ENCODE measurements at regions not wholly inside any gene's neighbourhood (a gene's known extent, or its start where the extent isn't known, plus 50 kb on each side); places are given as distances from the start of the nearest gene placed in this dataset.

- Histone ChIP-seq H3K9me3 (ENCODE audit: low read depth) (no peaks in the 10 kb centered on the region), H3K27me3 (no peaks in the 10 kb centered on the region), H3K79me2 (ENCODE audit: low read depth) (no peaks in the 10 kb centered on the region), H3K9ac (no peak overlapping the region), H3K4me3 (no peak overlapping the region), H3K4me2 (no peak overlapping the region), H3K27ac (no peak overlapping the region), H3K4me1 (peaks cover 24% of the 10 kb centered on the region), H4K20me1 (ENCODE audit: low read depth) (no peaks in the 10 kb centered on the region), H3F3A (ENCODE audit: low read depth) (peaks cover 18% of the 10 kb centered on the region), H3K36me3 (no peaks in the 10 kb centered on the region), H2AFZ (replicated peaks) (no peak overlapping the region)
- no peak for DNase-seq (ENCODE audit: low spot score)
- H3K4me3 Mint-ChIP-seq, result no peak overlapping the region
- H3K36me3 Mint-ChIP-seq, result no peaks in the 10 kb centered on the region
- no peak for TF ChIP-seq CTCF (IDR thresholded peaks at IDR 0.05)
- no peak for TF ChIP-seq EZH2phosphoT487 (IDR thresholded peaks at IDR 0.05)
- TF ChIP-seq EZH2 (IDR thresholded peaks at IDR 0.05), result no peak
- peaks cover 41% of the 10 kb centered on the region for H3K4me1 Mint-ChIP-seq
- no peaks in the 10 kb centered on the region for H3K9me3 Mint-ChIP-seq
- peak overlapping the region; percentile 59 for H3K27ac Mint-ChIP-seq
- H3K27me3 Mint-ChIP-seq (ENCODE audit: insufficient read depth, low read depth), result peaks cover 11% of the 10 kb centered on the region
Observed at GRCh38 chr6:158914923-158915322, 85.1 kb downstream of the RSPH3 start.

GRCh38 chr6:158913580-158913979 lies 86.4 kb downstream of the RSPH3 start:
- Mint-ChIP-seq H3K36me3 (no peaks in the 10 kb centered on the region), H3K4me1 (peaks cover 45% of the 10 kb centered on the region), H3K27ac (peak overlapping the region; percentile 64), H3K27me3 (ENCODE audit: insufficient read depth, low read depth) (peaks cover 11% of the 10 kb centered on the region), H3K9me3 (no peaks in the 10 kb centered on the region), H3K4me3 (no peak overlapping the region)
- Histone ChIP-seq H3K4me3 (no peak overlapping the region), H2AFZ (replicated peaks) (peak overlapping the region; percentile 82), H3K4me2 (no peak overlapping the region), H3K27me3 (no peaks in the 10 kb centered on the region), H3K79me2 (ENCODE audit: low read depth) (no peaks in the 10 kb centered on the region), H3F3A (ENCODE audit: low read depth) (peaks cover 22% of the 10 kb centered on the region), H3K9ac (no peak overlapping the region), H4K20me1 (ENCODE audit: low read depth) (no peaks in the 10 kb centered on the region), H3K9me3 (ENCODE audit: low read depth) (no peaks in the 10 kb centered on the region), H3K36me3 (no peaks in the 10 kb centered on the region), H3K4me1 (peaks cover 27% of the 10 kb centered on the region), H3K27ac (no peak overlapping the region)
- no peak for DNase-seq (ENCODE audit: low spot score)
- TF ChIP-seq CTCF (IDR thresholded peaks at IDR 0.05) (no peak), EZH2phosphoT487 (IDR thresholded peaks at IDR 0.05) (no peak), EZH2 (IDR thresholded peaks at IDR 0.05) (no peak)

GRCh38 chr6:158912655-158913054 lies 87.3 kb downstream of the RSPH3 start:
- Histone ChIP-seq H4K20me1 (ENCODE audit: low read depth) (no peaks in the 10 kb centered on the region), H2AFZ (replicated peaks) (no peak overlapping the region), H3K4me1 (peaks cover 27% of the 10 kb centered on the region), H3K27ac (no peak overlapping the region), H3K79me2 (ENCODE audit: low read depth) (no peaks in the 10 kb centered on the region), H3K36me3 (no peaks in the 10 kb centered on the region), H3F3A (ENCODE audit: low read depth) (peaks cover 22% of the 10 kb centered on the region), H3K9ac (no peak overlapping the region), H3K4me2 (no peak overlapping the region), H3K27me3 (no peaks in the 10 kb centered on the region), H3K4me3 (no peak overlapping the region), H3K9me3 (ENCODE audit: low read depth) (no peaks in the 10 kb centered on the region)
- TF ChIP-seq CTCF (IDR thresholded peaks at IDR 0.05), result no peak
- TF ChIP-seq EZH2 (IDR thresholded peaks at IDR 0.05), result no peak
- TF ChIP-seq EZH2phosphoT487 (IDR thresholded peaks at IDR 0.05), result no peak
- H3K9me3 Mint-ChIP-seq, result no peaks in the 10 kb centered on the region
- H3K4me1 Mint-ChIP-seq, result peaks cover 43% of the 10 kb centered on the region
- no peak overlapping the region for H3K4me3 Mint-ChIP-seq
- H3K27ac Mint-ChIP-seq, result peak overlapping the region; percentile 55
- no peaks in the 10 kb centered on the region for H3K36me3 Mint-ChIP-seq
- peaks cover 11% of the 10 kb centered on the region for H3K27me3 Mint-ChIP-seq (ENCODE audit: insufficient read depth, low read depth)
- DNase-seq (ENCODE audit: low spot score), result no peak
